ENCODE measurements at regions not wholly inside any gene's neighbourhood (a gene's known extent, or its start where the extent isn't known, plus 50 kb on each side); places are given as distances from the start of the nearest gene placed in this dataset.

- DNase-seq (no peak), ATAC-seq (ENCODE audit: low read depth) (no peak)
- Histone ChIP-seq H3K4me2 (ENCODE audit: low read depth, low read length) (no peak overlapping the region), H3K23ac (ENCODE audit: low read depth, low read length) (no peak overlapping the region), H3K56ac (ENCODE audit: extremely low read depth, insufficient read depth, low read length) (no peak overlapping the region), H3K27me3 (ENCODE audit: control insufficient read depth, insufficient read depth, low read length) (0 out of 2 replicates have a peak, but pooled peaks cover 2% of the 10 kb centered on the region), H4K8ac (ENCODE audit: low read depth in 2 of 2, low read length in 2 of 2) (no peak overlapping the region), H4K20me1 (ENCODE audit: insufficient read depth, low read length) (no peaks in the 10 kb centered on the region), H3K4ac (ENCODE audit: low read depth, low read length) (no peak overlapping the region), H3K9ac (ENCODE audit: low read depth, low read length) (no peak overlapping the region), H3K27ac (ENCODE audit: insufficient read depth, low read length) (no peak overlapping the region), H2BK15ac (ENCODE audit: low read depth, low read length) (no peak overlapping the region), H3K79me1 (ENCODE audit: low read depth in 1 of 2, low read length in 2 of 2) (no peaks in the 10 kb centered on the region), H4K91ac (ENCODE audit: insufficient read depth, low read depth, low read length) (no peak overlapping the region), H2AK9ac (replicated peaks; ENCODE audit: low read depth, low read length, poor library complexity) (no peak overlapping the region), H3K9me3 (ENCODE audit: control insufficient read depth, insufficient read depth, low read length) (no peaks in the 10 kb centered on the region), H3K9me1 (ENCODE audit: insufficient read depth, low read length) (no peaks in the 10 kb centered on the region; the same call in 1 of the 2 replicates), H3K14ac (replicated peaks; ENCODE audit: low read depth, low read length) (no peak overlapping the region), H3K36me3 (ENCODE audit: control insufficient read depth, insufficient read depth, low read length) (no peaks in the 10 kb centered on the region), H2BK120ac (ENCODE audit: low read depth, low read length) (no peak overlapping the region), H3K4me3 (ENCODE audit: insufficient read depth, low read depth, low read length) (no peak overlapping the region), H2AFZ (replicated peaks; ENCODE audit: low read length, poor library complexity) (no peak overlapping the region), H3K4me1 (ENCODE audit: control insufficient read depth, insufficient read depth, low read length) (peaks cover 5% of the 10 kb centered on the region), H3K18ac (ENCODE audit: low read depth, low read length) (no peak overlapping the region), H2AK5ac (ENCODE audit: low read depth, low read length) (no peak overlapping the region), H2BK20ac (ENCODE audit: low read depth, low read length) (no peak overlapping the region), H2BK5ac (ENCODE audit: low read depth, low read length, poor library complexity, severe bottlenecking) (no peak overlapping the region), H4K5ac (ENCODE audit: low read depth, low read length) (no peak overlapping the region)
- in situ Hi-C loops (cut with MboI; ENCODE audit: low sequenced_read_pairs) (no loop called here), intact Hi-C loops (cut with micrococcal nuclease) (no loop called here), dilution Hi-C loops (cut with HindIII; ENCODE audit: low sequenced_read_pairs, unreplicated experiment) (no loop called here)
- ChIA-PET POLR2A (ENCODE audit: unreplicated experiment) (no interaction called here), CTCF (no interaction called here)
- no TSS peak for BruUV-seq (replicated peaks)
- TF ChIP-seq MXI1 (IDR thresholded peaks at IDR 0.05; ENCODE audit: borderline replicate concordance, low read depth, low read length) (no peak), MAZ (IDR thresholded peaks at IDR 0.05; ENCODE audit: borderline replicate concordance, low read depth, low read length) (no peak), FOS (IDR thresholded peaks at IDR 0.05; ENCODE audit: low read depth, low read length) (no peak), ELK1 (IDR thresholded peaks at IDR 0.05; ENCODE audit: borderline replicate concordance, low read depth, low read length) (no peak), RAD21 (IDR thresholded peaks at IDR 0.05; ENCODE audit: low read length) (no peak), SMC3 (IDR thresholded peaks at IDR 0.05; ENCODE audit: low read depth, low read length) (no peak), RFX5 (IDR thresholded peaks at IDR 0.05; ENCODE audit: low read depth, low read length) (no peak), POLR2A (IDR thresholded peaks at IDR 0.05; ENCODE audit: low read depth, low read length) (no peak), BHLHE40 (IDR thresholded peaks at IDR 0.05; ENCODE audit: low read depth, low read length) (no peak), CHD1 (IDR thresholded peaks at IDR 0.05; ENCODE audit: low read depth, low read length) (no peak), CEBPB (IDR thresholded peaks at IDR 0.05; ENCODE audit: low read depth, low read length) (no peak), RCOR1 (IDR thresholded peaks at IDR 0.05; ENCODE audit: insufficient replicate concordance, low read length) (no peak), MAFK (IDR thresholded peaks at IDR 0.05; ENCODE audit: low read depth, low read length) (no peak), CTCF (conservative IDR thresholded peaks at IDR 0.05; ENCODE audit: low read depth, low read length) (no peak), NFE2L2 (IDR thresholded peaks at IDR 0.05; ENCODE audit: low read depth, low read length) (no peak)
- TF ChIP-seq, protein P1, sequence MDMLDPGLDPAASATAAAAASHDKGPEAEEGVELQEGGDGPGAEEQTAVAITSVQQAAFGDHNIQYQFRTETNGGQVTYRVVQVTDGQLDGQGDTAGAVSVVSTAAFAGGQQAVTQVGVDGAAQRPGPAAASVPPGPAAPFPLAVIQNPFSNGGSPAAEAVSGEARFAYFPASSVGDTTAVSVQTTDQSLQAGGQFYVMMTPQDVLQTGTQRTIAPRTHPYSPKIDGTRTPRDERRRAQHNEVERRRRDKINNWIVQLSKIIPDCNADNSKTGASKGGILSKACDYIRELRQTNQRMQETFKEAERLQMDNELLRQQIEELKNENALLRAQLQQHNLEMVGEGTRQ (IDR thresholded peaks at IDR 0.05; ENCODE audit: low read depth, low read length): no peak
- WGBS, 2 experiments (ENCODE audit: extremely low coverage in 2 of 2, insufficient read length in 1 of 2): 100% methylated on average over 1 of the region's 3 CpGs; no CpG with 5 or more reads in 1 of the 2 experiments
Observed at GRCh38 chr2:20552847-20553246, 98.1 kb downstream of the HS1BP3 start.
